WTC11 (cell line): ENCODE measurements at regions not wholly inside any gene's neighbourhood (a gene's known extent, or its start where the extent isn't known, plus 50 kb on each side); places are given as distances from the start of the nearest gene placed in this dataset.

ENCODE experiments used
- ATAC-seq: fragments of 200-7000 bp; cut with Tn5 transposase; 2 replicates; pipeline ENCODE4 v1.10.0; 2021; ENCODE audit warnings: mild to moderate bottlenecking, moderate library complexity
- CTCF ChIA-PET: fragments of 300-600 bp; sonication (Branson Sonifier 250); formaldehyde crosslinking; loops from one replicate; lab custom pipeline; 2021; ENCODE audit warnings: antibody characterized with exemption; lab: Charles Lee
- POLR2A ChIA-PET: fragments of 350-600 bp; sonication (Branson Sonifier 250); formaldehyde crosslinking; loops from one replicate; lab custom pipeline; 2021; ENCODE audit warnings: antibody characterized with exemption; lab: Charles Lee
- DNase-seq: peaks from one replicate; pipeline ENCODE4 v3.0.0; 2021; ENCODE audit warnings: low spot score
- H3K27ac Mint-ChIP-seq: 2 replicates; pipeline ENCODE4 v1.8.0; 2021; ENCODE audit warnings: mixed read lengths
- H3K27me3 Mint-ChIP-seq: 2 replicates; pipeline ENCODE4 v1.8.0; 2021; ENCODE audit warnings: low read depth, mild to moderate bottlenecking, moderate library complexity, mixed read lengths
- H3K36me3 Mint-ChIP-seq: 2 replicates; pipeline ENCODE4 v1.8.0; 2021; ENCODE audit warnings: mixed read lengths
- H3K4me1 Mint-ChIP-seq: 2 replicates; pipeline ENCODE4 v1.8.0; 2022; ENCODE audit warnings: mixed read lengths
- H3K4me3 Mint-ChIP-seq: 2 replicates; pipeline ENCODE4 v1.8.0; 2021; ENCODE audit warnings: mild to moderate bottlenecking, moderate library complexity, mixed read lengths
- H3K9me3 Mint-ChIP-seq: 2 replicates; pipeline ENCODE4 v1.8.0; 2021; ENCODE audit warnings: mixed read lengths
- CDX4 ChIP-seq: fragments of 250-450 bp; sonication (Bioruptor Pico); IDR thresholded peaks from 2 replicates; pipeline ENCODE4 v1.9.0; 2021; ENCODE audit warnings: moderate library complexity, mild to moderate bottlenecking, inconsistent platforms, borderline replicate concordance
- CREB1 ChIP-seq: sonication (generic); formaldehyde crosslinking; IDR thresholded peaks from 2 replicates; pipeline ENCODE4 v1.8.0; 2023; ENCODE audit warnings: mild to moderate bottlenecking, missing genetic modification reagents
- ESRRA ChIP-seq: sonication (generic); formaldehyde crosslinking; IDR thresholded peaks from 2 replicates; pipeline ENCODE4 v1.8.1; 2022; ENCODE audit warnings: mild to moderate bottlenecking, missing genetic modification reagents, borderline replicate concordance
- GTF2I ChIP-seq: fragments of 250-450 bp; sonication (Bioruptor Pico); conservative IDR thresholded peaks from 2 replicates; pipeline ENCODE4 v1.4.0; 2021; ENCODE audit warnings: mild to moderate bottlenecking
- JAZF1 ChIP-seq: fragments of 250-450 bp; sonication (Bioruptor Pico); IDR thresholded peaks from 2 replicates; pipeline ENCODE4 v1.9.0; 2021; ENCODE audit warnings: moderate library complexity, mild to moderate bottlenecking, inconsistent platforms
- MAX ChIP-seq: sonication (generic); formaldehyde crosslinking; IDR thresholded peaks from 2 replicates; pipeline ENCODE4 v1.8.0; 2022; ENCODE audit warnings: mild to moderate bottlenecking, missing genetic modification reagents
- MLX ChIP-seq: sonication (generic); formaldehyde crosslinking; IDR thresholded peaks from 2 replicates; pipeline ENCODE4 v1.8.1; 2023; ENCODE audit warnings: mild to moderate bottlenecking, missing genetic modification reagents, moderate library complexity
- NFATC4 ChIP-seq: fragments of 250-450 bp; sonication (Bioruptor Pico); IDR thresholded peaks from 2 replicates; pipeline ENCODE4 v1.9.0; 2021; ENCODE audit warnings: mild to moderate bottlenecking
- NR1H2 ChIP-seq: sonication (generic); formaldehyde crosslinking; IDR thresholded peaks from 2 replicates; pipeline ENCODE4 v1.9.0; 2021; ENCODE audit warnings: mild to moderate bottlenecking, moderate library complexity, missing genetic modification reagents
- SP1 ChIP-seq: sonication (generic); formaldehyde crosslinking; conservative IDR thresholded peaks from 2 replicates; pipeline ENCODE4 v1.8.1; 2022; ENCODE audit warnings: missing genetic modification reagents
- ZNF232 ChIP-seq: sonication (generic); formaldehyde crosslinking; IDR thresholded peaks from 2 replicates; pipeline ENCODE4 v1.8.0; 2022; ENCODE audit warnings: mild to moderate bottlenecking, missing genetic modification reagents
- ZNF263 ChIP-seq: sonication (generic); formaldehyde crosslinking; IDR thresholded peaks from 2 replicates; pipeline ENCODE4 v1.8.1; 2022; ENCODE audit warnings: low read depth, mild to moderate bottlenecking, moderate library complexity, missing genetic modification reagents
- ZSCAN18 ChIP-seq: fragments of 250-450 bp; sonication (Bioruptor Pico); IDR thresholded peaks from 2 replicates; pipeline ENCODE4 v2.1.2; 2022; ENCODE audit warnings: mild to moderate bottlenecking, moderate library complexity
- TF ChIP-seq, protein P1 (sequence below): sonication (generic); formaldehyde crosslinking; IDR thresholded peaks from 2 replicates; pipeline ENCODE4 v1.8.1; 2022; ENCODE audit warnings: missing genetic modification reagents, borderline replicate concordance
- TF ChIP-seq, protein P2 (sequence below): sonication (generic); formaldehyde crosslinking; IDR thresholded peaks from 2 replicates; pipeline ENCODE4 v1.8.1; 2023; ENCODE audit warnings: mild to moderate bottlenecking, missing genetic modification reagents, borderline replicate concordance

- peaks cover 3% of the 10 kb centered on the region for H3K27me3 Mint-ChIP-seq
- CTCF ChIA-PET = no interaction called here
- POLR2A ChIA-PET = no interaction called here
- H3K4me3 Mint-ChIP-seq = no peak overlapping the region
- no peaks in the 10 kb centered on the region; the same call in 1 of the 2 replicates for H3K9me3 Mint-ChIP-seq
- no peak overlapping the region for H3K27ac Mint-ChIP-seq
- TF ChIP-seq CDX4 (CRISPR knock-in tag) = no peak
- TF ChIP-seq MLX = no peak
- ATAC-seq (peak; percentile 61), DNase-seq (no peak)
- peaks cover 10% of the 10 kb centered on the region for H3K4me1 Mint-ChIP-seq
- H3K36me3 Mint-ChIP-seq = no peaks in the 10 kb centered on the region
These were observed 515.3 kb downstream of the EPHB1 start for GRCh38 chr3:135310317-135310716.

DNA sequence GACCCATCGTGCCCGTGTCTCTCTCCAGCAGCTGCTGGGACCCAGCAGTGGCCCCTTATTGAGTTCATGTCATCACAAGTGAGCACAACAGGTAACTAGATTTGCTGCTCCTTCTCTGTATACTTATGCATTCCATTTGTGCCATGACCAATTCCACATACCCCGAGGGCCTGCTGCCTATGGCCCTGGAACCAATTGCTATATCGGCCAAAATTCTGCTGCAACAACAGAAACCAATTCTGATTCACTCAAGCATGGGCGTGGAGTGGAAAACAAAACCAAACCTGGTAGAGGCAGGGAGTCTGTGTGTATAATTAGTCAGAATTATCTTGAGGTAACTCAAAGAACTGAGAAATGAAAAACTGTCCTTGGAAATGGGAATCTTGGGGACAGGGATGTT, 516.6 kb downstream of the EPHB1 start:
- no peak for TF ChIP-seq NFATC4 (CRISPR knock-in tag)
- TF ChIP-seq, protein P1, sequence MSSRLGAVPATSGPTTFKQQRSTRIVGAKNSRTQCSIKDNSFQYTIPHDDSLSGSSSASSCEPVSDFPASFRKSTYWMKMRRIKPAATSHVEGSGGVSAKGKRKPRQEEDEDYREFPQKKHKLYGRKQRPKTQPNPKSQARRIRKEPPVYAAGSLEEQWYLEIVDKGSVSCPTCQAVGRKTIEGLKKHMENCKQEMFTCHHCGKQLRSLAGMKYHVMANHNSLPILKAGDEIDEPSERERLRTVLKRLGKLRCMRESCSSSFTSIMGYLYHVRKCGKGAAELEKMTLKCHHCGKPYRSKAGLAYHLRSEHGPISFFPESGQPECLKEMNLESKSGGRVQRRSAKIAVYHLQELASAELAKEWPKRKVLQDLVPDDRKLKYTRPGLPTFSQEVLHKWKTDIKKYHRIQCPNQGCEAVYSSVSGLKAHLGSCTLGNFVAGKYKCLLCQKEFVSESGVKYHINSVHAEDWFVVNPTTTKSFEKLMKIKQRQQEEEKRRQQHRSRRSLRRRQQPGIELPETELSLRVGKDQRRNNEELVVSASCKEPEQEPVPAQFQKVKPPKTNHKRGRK (CRISPR knock-in tag) = no peak
- TF ChIP-seq ZNF232 (CRISPR knock-in tag) = no peak
- TF ChIP-seq, protein P2, sequence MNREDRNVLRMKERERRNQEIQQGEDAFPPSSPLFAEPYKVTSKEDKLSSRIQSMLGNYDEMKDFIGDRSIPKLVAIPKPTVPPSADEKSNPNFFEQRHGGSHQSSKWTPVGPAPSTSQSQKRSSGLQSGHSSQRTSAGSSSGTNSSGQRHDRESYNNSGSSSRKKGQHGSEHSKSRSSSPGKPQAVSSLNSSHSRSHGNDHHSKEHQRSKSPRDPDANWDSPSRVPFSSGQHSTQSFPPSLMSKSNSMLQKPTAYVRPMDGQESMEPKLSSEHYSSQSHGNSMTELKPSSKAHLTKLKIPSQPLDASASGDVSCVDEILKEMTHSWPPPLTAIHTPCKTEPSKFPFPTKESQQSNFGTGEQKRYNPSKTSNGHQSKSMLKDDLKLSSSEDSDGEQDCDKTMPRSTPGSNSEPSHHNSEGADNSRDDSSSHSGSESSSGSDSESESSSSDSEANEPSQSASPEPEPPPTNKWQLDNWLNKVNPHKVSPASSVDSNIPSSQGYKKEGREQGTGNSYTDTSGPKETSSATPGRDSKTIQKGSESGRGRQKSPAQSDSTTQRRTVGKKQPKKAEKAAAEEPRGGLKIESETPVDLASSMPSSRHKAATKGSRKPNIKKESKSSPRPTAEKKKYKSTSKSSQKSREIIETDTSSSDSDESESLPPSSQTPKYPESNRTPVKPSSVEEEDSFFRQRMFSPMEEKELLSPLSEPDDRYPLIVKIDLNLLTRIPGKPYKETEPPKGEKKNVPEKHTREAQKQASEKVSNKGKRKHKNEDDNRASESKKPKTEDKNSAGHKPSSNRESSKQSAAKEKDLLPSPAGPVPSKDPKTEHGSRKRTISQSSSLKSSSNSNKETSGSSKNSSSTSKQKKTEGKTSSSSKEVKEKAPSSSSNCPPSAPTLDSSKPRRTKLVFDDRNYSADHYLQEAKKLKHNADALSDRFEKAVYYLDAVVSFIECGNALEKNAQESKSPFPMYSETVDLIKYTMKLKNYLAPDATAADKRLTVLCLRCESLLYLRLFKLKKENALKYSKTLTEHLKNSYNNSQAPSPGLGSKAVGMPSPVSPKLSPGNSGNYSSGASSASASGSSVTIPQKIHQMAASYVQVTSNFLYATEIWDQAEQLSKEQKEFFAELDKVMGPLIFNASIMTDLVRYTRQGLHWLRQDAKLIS (CRISPR knock-in tag) = no peak
- TF ChIP-seq CREB1 = no peak
- no peak for TF ChIP-seq MAX
- TF ChIP-seq NR1H2 = no peak
- H3K27ac Mint-ChIP-seq = no peak overlapping the region
- ChIA-PET CTCF (no interaction called here), POLR2A (no interaction called here)
- DNase-seq = no peak
- H3K4me3 Mint-ChIP-seq = no peak overlapping the region
- ATAC-seq = no peak
- peaks cover 9% of the 10 kb centered on the region for H3K4me1 Mint-ChIP-seq
- H3K36me3 Mint-ChIP-seq = no peaks in the 10 kb centered on the region
- peaks cover 3% of the 10 kb centered on the region for H3K9me3 Mint-ChIP-seq
- H3K27me3 Mint-ChIP-seq = peaks cover 3% of the 10 kb centered on the region

GRCh38 chr3:135314237-135314636, 519.2 kb downstream of the EPHB1 start:
- DNase-seq (no peak), ATAC-seq (no peak)
- POLR2A ChIA-PET = no interaction called here
- Mint-ChIP-seq H3K9me3 (peaks cover 18% of the 10 kb centered on the region), H3K36me3 (peaks cover 10% of the 10 kb centered on the region), H3K4me1 (peaks cover 9% of the 10 kb centered on the region), H3K4me3 (no peak overlapping the region), H3K27me3 (peaks cover 3% of the 10 kb centered on the region), H3K27ac (no peak overlapping the region)
- TF ChIP-seq ZSCAN18 (no peak), GTF2I (no peak), SP1 (no peak), JAZF1 (CRISPR knock-in tag) (no peak), ESRRA (CRISPR knock-in tag) (no peak), ZNF263 (CRISPR knock-in tag) (no peak)
- CTCF ChIA-PET = no interaction called here
